CD14-positive monocyte (primary cell): ENCODE measurements at regions not wholly inside any gene's neighbourhood (a gene's known extent, or its start where the extent isn't known, plus 50 kb on each side); places are given as distances from the start of the nearest gene placed in this dataset.

Source experiments
- DNase-seq, 3 donors: peaks; one replicate each; pipeline ENCODE4 v3.0.0-alpha.2; 2011 to 2022
- H2AFZ ChIP-seq: 2 replicates; pipeline ENCODE4 v1.6.0; 2012; ENCODE audit warnings: mild to moderate bottlenecking, low read depth, low read length, inconsistent platforms; ENCODE audit not compliant: insufficient read depth, poor library complexity, severe bottlenecking
- H3K27ac ChIP-seq, 2 donors: 1 replicate in 1 of 2; 2 replicates in 1 of 2; pipeline ENCODE4 v1.5.1; 2012 to 2013; ENCODE audit warnings: low read length in 2 of 2, control low read depth in 1 of 2, inconsistent platforms in 1 of 2, low read depth in 1 of 2, mild to moderate bottlenecking in 1 of 2
- H3K27me3 ChIP-seq, 2 donors: one replicate each; pipeline versions ENCODE4 v1.6.0 to v1.6.1; 2011 to 2013; ENCODE audit warnings: low read length in 2 of 2; ENCODE audit not compliant: control insufficient read depth in 2 of 2, insufficient read depth in 2 of 2
- H3K36me3 ChIP-seq, 2 donors: replicated peaks in 1 of 2; 1 replicate in 1 of 2; 2 replicates in 1 of 2; pipeline versions ENCODE4 v1.5.1 to v1.6.1; 2012 to 2013; ENCODE audit warnings: low read length in 2 of 2, control low read depth in 1 of 2, inconsistent platforms in 1 of 2, mild to moderate bottlenecking in 1 of 2; ENCODE audit not compliant: insufficient read depth in 2 of 2, control insufficient read depth in 1 of 2
- H3K4me1 ChIP-seq, 2 donors: 1 replicate in 1 of 2; 2 replicates in 1 of 2; pipeline versions ENCODE4 v1.5.1 to v1.6.1; 2012 to 2013; ENCODE audit warnings: low read length in 2 of 2, control low read depth in 1 of 2, inconsistent platforms in 1 of 2, mild to moderate bottlenecking in 1 of 2, moderate library complexity in 1 of 2; ENCODE audit not compliant: insufficient read depth in 2 of 2, control insufficient read depth in 1 of 2
- H3K4me2 ChIP-seq: replicated peaks from 2 replicates; pipeline ENCODE3; 2012; ENCODE audit warnings: low read length, moderate library complexity, mild to moderate bottlenecking; ENCODE audit not compliant: poor library complexity, severe bottlenecking; ENCODE audit errors: extremely low read depth
- H3K4me3 ChIP-seq, 3 experiments: fragments of 200-600 bp in 1 of 3; sonication (generic) in 1 of 3; replicated peaks in 1 of 3; 1 replicate in 2 of 3; 2 replicates in 1 of 3; pipeline ENCODE4 v1.5.1; 2011 to 2013; ENCODE audit warnings: low read length in 3 of 3, mild to moderate bottlenecking in 3 of 3, control low read depth in 2 of 3, low read depth in 2 of 3, inconsistent platforms in 1 of 3, moderate library complexity in 1 of 3
- H3K79me2 ChIP-seq: 2 replicates; pipeline ENCODE4 v1.6.0; 2012; ENCODE audit warnings: mild to moderate bottlenecking, control low read depth, inconsistent platforms, low read length, moderate library complexity; ENCODE audit not compliant: insufficient read depth
- H3K9ac ChIP-seq: 2 replicates; pipeline ENCODE4 v1.6.0; 2017; ENCODE audit warnings: low read length, mild to moderate bottlenecking; ENCODE audit not compliant: insufficient read depth, poor library complexity, severe bottlenecking
- H3K9me3 ChIP-seq, 2 donors: replicated peaks in 1 of 2; 1 replicate in 1 of 2; 2 replicates in 1 of 2; pipeline versions ENCODE4 v1.5.1 to v1.6.1; 2012 to 2013; ENCODE audit warnings: low read length in 2 of 2, control low read depth in 1 of 2; ENCODE audit not compliant: control insufficient read depth in 1 of 2, insufficient read depth in 1 of 2
- H4K20me1 ChIP-seq: 2 replicates; pipeline ENCODE4 v1.6.0; 2012; ENCODE audit warnings: mild to moderate bottlenecking, low read length, control low read depth, moderate library complexity; ENCODE audit not compliant: insufficient read depth
- H3K27ac Mint-ChIP-seq, 7 donors: one replicate each; pipeline ENCODE4 v1.8.0; 2020; ENCODE audit warnings: mild to moderate bottlenecking in 7 of 7, mixed read lengths in 7 of 7, moderate library complexity in 6 of 7, inconsistent platforms in 2 of 7
- H3K27me3 Mint-ChIP-seq, 3 donors: one replicate each; pipeline ENCODE4 v1.8.0; 2021 to 2022; ENCODE audit warnings: low read depth in 3 of 3, mild to moderate bottlenecking in 3 of 3, mixed read lengths in 3 of 3, moderate library complexity in 3 of 3, inconsistent platforms in 1 of 3
- H3K36me3 Mint-ChIP-seq, 2 donors: one replicate each; pipeline ENCODE4 v1.8.0; 2020; ENCODE audit warnings: mixed read lengths in 2 of 2, inconsistent platforms in 1 of 2, mild to moderate bottlenecking in 1 of 2
- H3K4me1 Mint-ChIP-seq: one replicate; pipeline ENCODE4 v1.8.0; 2020; ENCODE audit warnings: mild to moderate bottlenecking, mixed read lengths
- H3K4me3 Mint-ChIP-seq, 2 donors: one replicate each; pipeline ENCODE4 v1.8.0; 2020; ENCODE audit warnings: mild to moderate bottlenecking in 2 of 2, mixed read lengths in 2 of 2, moderate library complexity in 1 of 2
- H3K9me3 Mint-ChIP-seq, 7 donors: one replicate each; pipeline ENCODE4 v1.8.0; 2020 to 2022; ENCODE audit warnings: mixed read lengths in 7 of 7, mild to moderate bottlenecking in 6 of 7, moderate library complexity in 6 of 7, inconsistent platforms in 2 of 7
- WGBS: methylation state at CpG from one replicate; pipeline ENCODE4 v1.1.5; 2013; ENCODE audit warnings: missing lambda C conversion rate; ENCODE audit not compliant: insufficient coverage; 5-methylcytosine and 5-hydroxymethylcytosine counted together
- intact Hi-C, 2 donors: fragments of 100-400 bp; cut with micrococcal nuclease; formaldehyde crosslinking; loops; one replicate each; pipeline versions ENCODE4 v1.15.0 to v1.15.1; 2023
- TF ChIP-seq, protein P1 (sequence below): fragments of 200-600 bp; IDR thresholded peaks from one replicate; pipeline ENCODE4 v1.8.0; 2022; ENCODE audit warnings: antibody characterized with exemption, mild to moderate bottlenecking

DNA sequence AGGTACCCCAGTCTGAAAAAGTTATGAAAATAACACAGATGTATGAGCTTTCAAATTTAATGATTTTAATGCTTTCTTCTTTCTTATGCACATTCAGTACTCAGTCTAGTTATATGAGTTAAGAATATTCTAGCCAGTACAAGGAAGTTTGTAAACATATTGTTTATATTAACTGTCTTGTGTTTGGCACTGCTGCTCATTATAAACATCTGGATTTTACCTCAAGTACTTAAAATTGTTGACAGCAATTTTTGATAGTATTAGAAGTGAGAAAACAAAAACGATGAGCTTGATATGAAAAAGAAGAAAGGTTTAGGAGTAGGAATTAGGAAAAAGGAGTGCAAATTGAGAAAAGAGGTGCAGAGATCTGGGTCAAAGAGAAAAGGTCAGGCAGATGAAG, 293.3 kb downstream of the C3orf38 start:
- H2AFZ ChIP-seq = no peak overlapping the region

DNA sequence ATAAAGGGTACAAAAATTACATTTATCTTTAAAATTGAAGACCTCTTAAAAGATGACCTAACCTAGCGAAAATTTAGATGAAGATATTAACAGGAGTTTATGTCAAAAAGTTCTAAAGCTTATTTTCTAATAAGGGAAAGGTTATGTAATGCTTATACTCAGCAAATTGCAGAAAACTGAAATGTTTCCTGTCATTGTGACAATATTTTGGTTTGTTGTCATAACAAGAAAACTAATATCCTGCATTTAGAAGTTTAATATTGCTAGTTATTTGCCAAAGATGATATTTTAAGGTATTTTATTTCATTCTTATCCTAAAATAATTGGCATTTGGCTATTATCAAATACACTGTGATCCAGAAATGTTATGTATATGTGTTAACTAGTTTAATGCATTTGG, 294.5 kb downstream of the C3orf38 start:
- Histone ChIP-seq H3K4me1 (no peaks in the 10 kb centered on the region), H3K36me3 (no peaks in the 10 kb centered on the region), H3K9ac (no peak overlapping the region), H3K4me3 (no peak overlapping the region), H3K9me3 (no peaks in the 10 kb centered on the region), H3K27me3 (no peaks in the 10 kb centered on the region), H2AFZ (no peak overlapping the region), H4K20me1 (no peaks in the 10 kb centered on the region), H3K79me2 (no peaks in the 10 kb centered on the region), H3K4me2 (no peak overlapping the region), H3K27ac (no peak overlapping the region)
- no peak for DNase-seq
- no peaks in the 10 kb centered on the region for H3K36me3 Mint-ChIP-seq
- no peaks in the 10 kb centered on the region for H3K27me3 Mint-ChIP-seq
- H3K27ac Mint-ChIP-seq = no peak overlapping the region
- H3K4me1 Mint-ChIP-seq = no peaks in the 10 kb centered on the region
- TF ChIP-seq, protein P1, sequence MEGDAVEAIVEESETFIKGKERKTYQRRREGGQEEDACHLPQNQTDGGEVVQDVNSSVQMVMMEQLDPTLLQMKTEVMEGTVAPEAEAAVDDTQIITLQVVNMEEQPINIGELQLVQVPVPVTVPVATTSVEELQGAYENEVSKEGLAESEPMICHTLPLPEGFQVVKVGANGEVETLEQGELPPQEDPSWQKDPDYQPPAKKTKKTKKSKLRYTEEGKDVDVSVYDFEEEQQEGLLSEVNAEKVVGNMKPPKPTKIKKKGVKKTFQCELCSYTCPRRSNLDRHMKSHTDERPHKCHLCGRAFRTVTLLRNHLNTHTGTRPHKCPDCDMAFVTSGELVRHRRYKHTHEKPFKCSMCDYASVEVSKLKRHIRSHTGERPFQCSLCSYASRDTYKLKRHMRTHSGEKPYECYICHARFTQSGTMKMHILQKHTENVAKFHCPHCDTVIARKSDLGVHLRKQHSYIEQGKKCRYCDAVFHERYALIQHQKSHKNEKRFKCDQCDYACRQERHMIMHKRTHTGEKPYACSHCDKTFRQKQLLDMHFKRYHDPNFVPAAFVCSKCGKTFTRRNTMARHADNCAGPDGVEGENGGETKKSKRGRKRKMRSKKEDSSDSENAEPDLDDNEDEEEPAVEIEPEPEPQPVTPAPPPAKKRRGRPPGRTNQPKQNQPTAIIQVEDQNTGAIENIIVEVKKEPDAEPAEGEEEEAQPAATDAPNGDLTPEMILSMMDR = no peak
- H3K4me3 Mint-ChIP-seq = no peak overlapping the region
- intact Hi-C loops = no loop called here
- H3K9me3 Mint-ChIP-seq = peaks cover 0 to 4% (median 0%) of the 10 kb centered on the region in 7 donors
- no CpG with 5 or more reads among the region's 1 CpG for WGBS

More for the DNA sequence above, 293.3 kb downstream of the C3orf38 start:
- WGBS = 90% methylated on average over 1 of the region's 1 CpG
- Histone ChIP-seq H3K9me3 (no peaks in the 10 kb centered on the region), H4K20me1 (no peaks in the 10 kb centered on the region), H3K36me3 (no peaks in the 10 kb centered on the region), H3K4me3 (no peak overlapping the region), H3K4me2 (no peak overlapping the region), H3K27ac (no peak overlapping the region), H3K9ac (no peak overlapping the region), H3K79me2 (no peaks in the 10 kb centered on the region), H3K27me3 (no peaks in the 10 kb centered on the region), H3K4me1 (no peaks in the 10 kb centered on the region)
- DNase-seq = no peak
- no peak overlapping the region for H3K27ac Mint-ChIP-seq
- H3K36me3 Mint-ChIP-seq = no peaks in the 10 kb centered on the region
- H3K9me3 Mint-ChIP-seq = peaks cover 0 to 4% (median 0%) of the 10 kb centered on the region in 7 donors
- H3K27me3 Mint-ChIP-seq = peaks cover 0 to 1% (median 0%) of the 10 kb centered on the region in 3 donors
- intact Hi-C loops = no loop called here
- no peak overlapping the region for H3K4me3 Mint-ChIP-seq
- H3K4me1 Mint-ChIP-seq = no peaks in the 10 kb centered on the region
- TF ChIP-seq, protein P1 = no peak
